ENCODE measurements at regions not wholly inside any gene's neighbourhood (a gene's known extent, or its start where the extent isn't known, plus 50 kb on each side); places are given as distances from the start of the nearest gene placed in this dataset.
"Not testable (repeated sequence)": the region's sequence is repeated elsewhere in the genome, so short reads cannot be mapped to it uniquely, and the experiment has no call there.

DNA sequence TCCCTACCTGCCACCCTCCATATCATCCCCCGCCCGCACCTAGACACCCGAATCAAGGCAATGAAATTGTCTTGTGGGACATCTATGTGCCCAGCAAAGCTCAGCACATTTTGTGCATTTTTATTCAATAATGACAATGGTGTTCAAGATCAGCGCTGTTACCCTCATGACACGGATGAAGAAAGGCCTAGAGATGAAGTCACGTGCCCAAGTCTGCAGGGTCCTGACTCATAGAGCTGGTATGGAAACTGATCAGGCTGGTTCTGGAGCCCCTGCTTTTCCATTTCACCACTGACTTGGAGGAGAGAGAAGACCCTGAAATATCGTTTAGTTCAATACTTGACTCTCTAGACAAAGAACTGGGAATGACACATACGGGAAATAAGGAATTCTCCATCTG lies 136.2 kb downstream of the KLRB1 start:
- H3K4me3 Mint-ChIP-seq; H3K36me3 Mint-ChIP-seq (ENCODE audit: low read depth); DNase-seq; H3K27me3 Mint-ChIP-seq (ENCODE audit: low read depth, poor library complexity); H3K27ac Mint-ChIP-seq; H3K9me3 Mint-ChIP-seq: not testable (repeated sequence)
- H3K4me1 Mint-ChIP-seq = peaks cover 33% of the 10 kb centered on the region

GRCh38 chr12:9470367-9470766 lies 137.3 kb downstream of the KLRB1 start:
- H3K27ac Mint-ChIP-seq; DNase-seq; H3K4me3 Mint-ChIP-seq; H3K36me3 Mint-ChIP-seq (ENCODE audit: low read depth); H3K9me3 Mint-ChIP-seq; H3K27me3 Mint-ChIP-seq (ENCODE audit: low read depth, poor library complexity): not testable (repeated sequence)
- peaks cover 33% of the 10 kb centered on the region for H3K4me1 Mint-ChIP-seq

DNA sequence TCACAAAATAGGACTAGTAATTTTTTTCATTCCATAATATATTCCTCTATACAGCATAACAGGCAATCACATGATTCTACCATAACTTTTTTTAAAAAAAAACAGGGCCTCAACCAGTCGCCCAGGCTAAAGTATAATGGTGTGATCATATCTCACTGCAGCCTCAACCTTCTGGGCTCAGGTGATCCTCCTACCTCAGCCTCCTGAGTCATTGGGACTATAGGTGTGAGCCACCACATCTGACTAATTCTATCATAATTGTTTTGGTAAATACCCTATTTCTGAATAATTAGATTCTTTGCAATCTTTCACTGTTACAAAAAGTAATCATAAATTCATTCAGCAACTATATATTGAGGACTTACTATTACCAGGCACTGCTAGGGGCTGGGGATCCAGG lies 137.8 kb downstream of the KLRB1 start:
- peaks cover 33% of the 10 kb centered on the region for H3K4me1 Mint-ChIP-seq
- H3K27me3 Mint-ChIP-seq (ENCODE audit: low read depth, poor library complexity); H3K9me3 Mint-ChIP-seq; H3K36me3 Mint-ChIP-seq (ENCODE audit: low read depth); H3K4me3 Mint-ChIP-seq; DNase-seq; H3K27ac Mint-ChIP-seq: not testable (repeated sequence)

GRCh38 chr12:9469463-9469862 lies 138.3 kb downstream of the KLRB1 start:
- H3K27ac Mint-ChIP-seq; H3K27me3 Mint-ChIP-seq (ENCODE audit: low read depth, poor library complexity); H3K36me3 Mint-ChIP-seq (ENCODE audit: low read depth); H3K9me3 Mint-ChIP-seq; H3K4me3 Mint-ChIP-seq; DNase-seq: not testable (repeated sequence)
- peaks cover 34% of the 10 kb centered on the region for H3K4me1 Mint-ChIP-seq

GRCh38 chr12:9468998-9469397 lies 138.7 kb downstream of the KLRB1 start:
- H3K9me3 Mint-ChIP-seq; H3K27me3 Mint-ChIP-seq (ENCODE audit: low read depth, poor library complexity); H3K4me3 Mint-ChIP-seq; H3K27ac Mint-ChIP-seq; H3K36me3 Mint-ChIP-seq (ENCODE audit: low read depth): not testable (repeated sequence)
- peaks cover 38% of the 10 kb centered on the region for H3K4me1 Mint-ChIP-seq
- peak; percentile 61 for DNase-seq
- TF ChIP-seq, protein P1, sequence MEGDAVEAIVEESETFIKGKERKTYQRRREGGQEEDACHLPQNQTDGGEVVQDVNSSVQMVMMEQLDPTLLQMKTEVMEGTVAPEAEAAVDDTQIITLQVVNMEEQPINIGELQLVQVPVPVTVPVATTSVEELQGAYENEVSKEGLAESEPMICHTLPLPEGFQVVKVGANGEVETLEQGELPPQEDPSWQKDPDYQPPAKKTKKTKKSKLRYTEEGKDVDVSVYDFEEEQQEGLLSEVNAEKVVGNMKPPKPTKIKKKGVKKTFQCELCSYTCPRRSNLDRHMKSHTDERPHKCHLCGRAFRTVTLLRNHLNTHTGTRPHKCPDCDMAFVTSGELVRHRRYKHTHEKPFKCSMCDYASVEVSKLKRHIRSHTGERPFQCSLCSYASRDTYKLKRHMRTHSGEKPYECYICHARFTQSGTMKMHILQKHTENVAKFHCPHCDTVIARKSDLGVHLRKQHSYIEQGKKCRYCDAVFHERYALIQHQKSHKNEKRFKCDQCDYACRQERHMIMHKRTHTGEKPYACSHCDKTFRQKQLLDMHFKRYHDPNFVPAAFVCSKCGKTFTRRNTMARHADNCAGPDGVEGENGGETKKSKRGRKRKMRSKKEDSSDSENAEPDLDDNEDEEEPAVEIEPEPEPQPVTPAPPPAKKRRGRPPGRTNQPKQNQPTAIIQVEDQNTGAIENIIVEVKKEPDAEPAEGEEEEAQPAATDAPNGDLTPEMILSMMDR (IDR thresholded peaks at IDR 0.05) = peak; percentile 40

DNA sequence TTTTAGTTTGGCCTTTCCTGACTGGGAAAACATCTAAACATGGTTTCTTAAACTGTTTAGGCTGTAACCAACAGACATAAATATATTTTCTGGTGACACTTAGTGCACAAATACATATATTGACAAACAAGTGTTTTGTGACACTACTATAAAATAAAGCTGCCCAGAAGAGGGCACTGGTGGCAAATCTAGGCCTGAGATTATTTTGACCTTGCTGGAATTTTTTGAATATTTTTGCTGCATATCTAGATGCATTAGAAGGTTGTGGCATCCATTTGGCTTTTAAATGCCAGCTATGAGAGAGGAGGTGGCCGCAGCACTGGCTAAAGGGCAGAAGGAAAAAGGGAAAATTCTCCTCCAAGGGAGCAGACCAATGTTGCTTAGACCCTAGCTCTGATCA lies 139.6 kb downstream of the KLRB1 start:
- H3K4me3 Mint-ChIP-seq; H3K36me3 Mint-ChIP-seq (ENCODE audit: low read depth); DNase-seq; H3K27me3 Mint-ChIP-seq (ENCODE audit: low read depth, poor library complexity); H3K27ac Mint-ChIP-seq; H3K9me3 Mint-ChIP-seq: not testable (repeated sequence)
- H3K4me1 Mint-ChIP-seq = peaks cover 38% of the 10 kb centered on the region

DNA sequence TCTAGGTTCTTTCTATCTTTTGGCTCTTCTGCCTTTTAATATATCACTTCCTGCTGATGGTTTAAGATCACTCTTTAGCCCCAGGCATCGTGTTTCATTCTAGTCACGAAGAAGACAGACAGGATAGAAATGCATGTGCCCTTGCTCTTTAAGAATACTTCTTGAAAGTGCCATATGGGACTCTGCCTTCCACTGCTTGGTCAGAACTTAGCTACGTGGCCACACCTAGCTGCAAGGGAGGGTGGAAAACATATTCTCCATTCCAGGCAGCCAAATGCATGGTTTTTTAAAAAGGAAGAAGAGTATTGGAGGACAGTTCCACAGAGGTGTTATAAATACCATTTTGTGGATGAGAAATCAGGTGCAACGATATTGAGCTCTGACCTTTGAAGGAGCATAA lies 143.3 kb downstream of the KLRB1 start:
- Mint-ChIP-seq H3K27ac (no peak overlapping the region), H3K36me3 (ENCODE audit: low read depth) (no peaks in the 10 kb centered on the region), H3K4me3 (no peak overlapping the region), H3K27me3 (ENCODE audit: low read depth, poor library complexity) (no peaks in the 10 kb centered on the region), H3K4me1 (peaks cover 18% of the 10 kb centered on the region), H3K9me3 (no peaks in the 10 kb centered on the region)
- TF ChIP-seq, protein P1 (IDR thresholded peaks at IDR 0.05) = no peak
- no peak for DNase-seq

DNA sequence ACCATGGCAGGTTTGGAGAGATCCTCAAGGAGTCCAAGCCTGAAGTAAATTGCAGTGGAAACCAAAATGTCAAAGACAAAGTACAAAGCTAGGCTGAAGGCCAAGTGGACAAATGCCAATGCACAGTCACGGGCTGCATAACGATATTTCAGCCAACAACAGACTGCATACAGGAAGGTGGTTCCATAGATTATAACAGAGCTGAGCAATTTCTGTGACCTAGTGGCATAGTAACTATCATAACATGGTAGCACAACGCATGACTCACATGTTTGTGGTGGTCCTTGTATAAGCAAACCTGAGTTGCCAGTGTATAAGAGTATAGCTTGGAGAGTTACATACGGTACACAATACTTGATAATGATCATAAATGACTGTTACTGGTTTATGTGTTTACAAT lies 152.2 kb downstream of the KLRB1 start:
- H3K27ac Mint-ChIP-seq; H3K27me3 Mint-ChIP-seq (ENCODE audit: low read depth, poor library complexity); H3K4me3 Mint-ChIP-seq; H3K36me3 Mint-ChIP-seq (ENCODE audit: low read depth); DNase-seq; H3K9me3 Mint-ChIP-seq; H3K4me1 Mint-ChIP-seq: not testable (repeated sequence)

GRCh38 chr12:9454021-9454420 lies 153.7 kb downstream of the KLRB1 start:
- H3K9me3 Mint-ChIP-seq; H3K4me3 Mint-ChIP-seq; H3K4me1 Mint-ChIP-seq; DNase-seq; H3K36me3 Mint-ChIP-seq (ENCODE audit: low read depth); H3K27ac Mint-ChIP-seq; H3K27me3 Mint-ChIP-seq (ENCODE audit: low read depth, poor library complexity): not testable (repeated sequence)

- H3K27me3 Mint-ChIP-seq (ENCODE audit: low read depth, poor library complexity) = not testable (repeated sequence)
These were observed 157.6 kb downstream of the KLRB1 start for GRCh38 chr12:9450127-9450567.

DNA sequence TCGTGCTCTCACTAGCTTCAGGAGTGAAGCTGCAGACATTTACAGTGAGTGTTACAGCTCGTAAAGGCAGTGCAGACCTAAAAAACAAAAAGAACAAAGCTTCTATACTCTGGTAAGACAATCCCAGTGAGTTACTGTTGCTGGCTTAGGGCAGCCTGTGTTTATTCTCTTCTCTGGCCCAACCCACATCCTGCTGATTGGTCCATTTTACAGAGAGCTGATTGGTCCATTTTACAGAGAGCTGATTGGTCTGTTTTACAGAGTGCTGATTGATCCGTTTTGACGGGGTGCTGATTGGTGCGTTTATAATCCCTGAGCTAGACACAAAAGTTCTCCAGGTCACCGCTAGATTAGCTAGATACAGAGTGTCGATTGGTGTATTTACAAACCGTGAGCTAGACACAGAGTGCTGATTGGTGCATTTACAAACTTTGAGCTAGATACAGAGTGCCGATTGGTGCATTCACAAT lies 158.0 kb downstream of the KLRB1 start:
- not testable (repeated sequence) for H3K27ac Mint-ChIP-seq; H3K27me3 Mint-ChIP-seq (ENCODE audit: low read depth, poor library complexity); DNase-seq; H3K36me3 Mint-ChIP-seq (ENCODE audit: low read depth); H3K9me3 Mint-ChIP-seq
- Mint-ChIP-seq H3K4me3 (peak overlapping the region; percentile 95), H3K4me1 (peaks cover 21% of the 10 kb centered on the region)

More at GRCh38 chr12:9450127-9450567, 157.6 kb downstream of the KLRB1 start:
- H3K4me3 Mint-ChIP-seq; DNase-seq; H3K9me3 Mint-ChIP-seq; H3K27ac Mint-ChIP-seq; H3K36me3 Mint-ChIP-seq (ENCODE audit: low read depth): not testable (repeated sequence)
- H3K4me1 Mint-ChIP-seq = peaks cover 21% of the 10 kb centered on the region
